H1 (cell line): ENCODE measurements at regions not wholly inside any gene's neighbourhood (a gene's known extent, or its start where the extent isn't known, plus 50 kb on each side); places are given as distances from the start of the nearest gene placed in this dataset.

ENCODE experiments used
- GABPA ChIP-seq: IDR thresholded peaks from 2 replicates; pipeline ENCODE4 v1.6.1; 2011; ENCODE audit warnings: mild to moderate bottlenecking, low read length, moderate library complexity, borderline replicate concordance; ENCODE audit not compliant: insufficient read depth
- HDAC2 ChIP-seq, 2 experiments: fragments of 300-600 bp in 1 of 2; sonication (generic) in 1 of 2; IDR thresholded peaks; 2 replicates each; pipeline ENCODE4 v1.6.1; 2011 to 2012; ENCODE audit warnings: low read depth in 2 of 2, low read length in 2 of 2, mild to moderate bottlenecking in 2 of 2, moderate library complexity in 2 of 2, borderline replicate concordance in 1 of 2, inconsistent platforms in 1 of 2
- NRF1 ChIP-seq: IDR thresholded peaks from 2 replicates; pipeline ENCODE4 v1.6.1; 2011; ENCODE audit warnings: mild to moderate bottlenecking, low read depth, low read length, improper control_type of control experiment
- RNF2 ChIP-seq: fragments of 200-900, 300-1000 bp; sonication (generic); IDR thresholded peaks from 2 replicates; pipeline ENCODE4 v1.7.1; 2016; ENCODE audit warnings: borderline replicate concordance, low read depth, mild to moderate bottlenecking, antibody characterized with exemption, low read length; ENCODE audit not compliant: poor library complexity, severe bottlenecking; ENCODE audit errors: missing control alignments

GRCh38 chr1:69513601-69514000 is 54.1 kb upstream of the LRRC7 start (continued):
- TF ChIP-seq RNF2 (no peak), HDAC2 (IDR thresholded peaks at IDR 0.05; ENCODE audit: borderline replicate concordance in 1 of 2, low read depth in 2 of 2, low read length in 2 of 2) (no peak), GABPA (no peak), NRF1 (no peak)
